Esophagus squamous epithelium (tissue), 5 donors: ENCODE measurements at regions not wholly inside any gene's neighbourhood (a gene's known extent, or its start where the extent isn't known, plus 50 kb on each side); places are given as distances from the start of the nearest gene placed in this dataset.

Experiments used
- DNase-seq: peaks from one replicate; lab custom pipeline; 2025; lab: John Stamatoyannopoulos, UW
- H3K27ac ChIP-seq, 4 donors: fragments of 200-600 bp; sonication (generic); one replicate each; pipeline ENCODE4 v1.5.1; 2016 to 2019; ENCODE audit warnings: mild to moderate bottlenecking in 1 of 4
- H3K27me3 ChIP-seq, 4 donors: fragments of 200-600 bp; sonication (generic); 1 replicate in 3 of 4; 2 replicates in 1 of 4; pipeline versions ENCODE4 v1.5.1 to v1.6.0; 2017 to 2021; ENCODE audit warnings: antibody characterized with exemption in 1 of 4
- H3K36me3 ChIP-seq, 3 donors: fragments of 200-600 bp; sonication (generic); one replicate each; pipeline ENCODE4 v1.5.1; 2016 to 2019
- H3K4me1 ChIP-seq, 3 donors: fragments of 200-600 bp; sonication (generic); one replicate each; pipeline ENCODE4 v1.5.1; 2017 to 2019
- H3K4me3 ChIP-seq, 4 donors: fragments of 200-600 bp; sonication (generic); 1 replicate in 3 of 4; 2 replicates in 1 of 4; pipeline ENCODE4 v1.5.1; 2016 to 2019; ENCODE audit warnings: mild to moderate bottlenecking in 2 of 4, moderate library complexity in 1 of 4
- H3K9me3 ChIP-seq, 3 donors: fragments of 200-600 bp; sonication (generic); one replicate each; pipeline ENCODE4 v1.5.1; 2016 to 2019
- POLR2A ChIP-seq, 4 donors: fragments of 450-650 bp; IDR thresholded peaks; one replicate each; pipeline ENCODE4 v1.6.1; 2017; ENCODE audit warnings: antibody characterized with exemption in 4 of 4, mild to moderate bottlenecking in 4 of 4, moderate library complexity in 3 of 4
- WGBS, 2 donors: methylation state at CpG; one replicate each; pipeline ENCODE4 v1.1.5; 2018; 5-methylcytosine and 5-hydroxymethylcytosine counted together
- intact Hi-C: fragments of 100-400 bp; cut with DNase I; formaldehyde crosslinking; loops from one replicate; pipeline ENCODE4 v1.15.0; 2022
- TF ChIP-seq, protein P1 (sequence below), 6 experiments: fragments of 450-650 bp in 4 of 6; fragments of 200-600 bp in 2 of 6; sonication (generic) in 2 of 6; IDR thresholded peaks; one replicate each; pipeline ENCODE4 v1.5.1; 2016 to 2019; ENCODE audit warnings: antibody characterized with exemption in 6 of 6, mild to moderate bottlenecking in 4 of 6, moderate library complexity in 4 of 6
- donor health status: DM: yes; HTN: yes; CAD: no.

DNA sequence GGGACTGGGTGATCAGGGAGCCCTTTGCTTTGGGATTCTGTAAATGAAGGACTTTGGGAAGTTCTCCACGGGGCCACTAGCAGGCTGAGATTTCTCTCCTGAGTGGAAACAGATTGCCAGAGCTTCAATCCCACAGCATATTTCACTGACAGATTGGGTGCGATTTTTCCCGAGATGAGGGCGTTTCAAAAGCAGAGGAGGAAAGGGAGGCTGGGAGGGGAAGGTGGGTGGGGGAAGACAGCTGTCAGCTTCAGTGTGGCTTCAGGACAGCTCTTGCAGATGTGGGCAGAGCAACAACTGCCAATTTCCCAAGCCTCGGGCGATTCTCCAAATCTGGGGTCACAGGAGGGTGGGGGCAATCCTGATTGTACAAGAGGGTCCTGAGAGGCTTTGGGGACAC, 258.5 kb upstream of the ADRA1B start:
- Histone ChIP-seq H3K27ac (no peak overlapping the region), H3K4me3 (no peak overlapping the region), H3K4me1 (no peaks in the 10 kb centered on the region), H3K27me3 (no peaks in the 10 kb centered on the region), H3K9me3 (no peaks in the 10 kb centered on the region), H3K36me3 (no peaks in the 10 kb centered on the region)
- intact Hi-C loops, result no loop called here
- TF ChIP-seq POLR2A (IDR thresholded peaks at IDR 0.05), result no peak
- TF ChIP-seq, protein P1, sequence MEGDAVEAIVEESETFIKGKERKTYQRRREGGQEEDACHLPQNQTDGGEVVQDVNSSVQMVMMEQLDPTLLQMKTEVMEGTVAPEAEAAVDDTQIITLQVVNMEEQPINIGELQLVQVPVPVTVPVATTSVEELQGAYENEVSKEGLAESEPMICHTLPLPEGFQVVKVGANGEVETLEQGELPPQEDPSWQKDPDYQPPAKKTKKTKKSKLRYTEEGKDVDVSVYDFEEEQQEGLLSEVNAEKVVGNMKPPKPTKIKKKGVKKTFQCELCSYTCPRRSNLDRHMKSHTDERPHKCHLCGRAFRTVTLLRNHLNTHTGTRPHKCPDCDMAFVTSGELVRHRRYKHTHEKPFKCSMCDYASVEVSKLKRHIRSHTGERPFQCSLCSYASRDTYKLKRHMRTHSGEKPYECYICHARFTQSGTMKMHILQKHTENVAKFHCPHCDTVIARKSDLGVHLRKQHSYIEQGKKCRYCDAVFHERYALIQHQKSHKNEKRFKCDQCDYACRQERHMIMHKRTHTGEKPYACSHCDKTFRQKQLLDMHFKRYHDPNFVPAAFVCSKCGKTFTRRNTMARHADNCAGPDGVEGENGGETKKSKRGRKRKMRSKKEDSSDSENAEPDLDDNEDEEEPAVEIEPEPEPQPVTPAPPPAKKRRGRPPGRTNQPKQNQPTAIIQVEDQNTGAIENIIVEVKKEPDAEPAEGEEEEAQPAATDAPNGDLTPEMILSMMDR (IDR thresholded peaks at IDR 0.05), result no peak
- DNase-seq, result no peak
- WGBS, 2 donors, result 77 to 89% methylated on average over 3 to 6 of the region's 6 CpGs

GRCh38 chr5:159658266-159658925, 257.9 kb upstream of the ADRA1B start:
- 84 to 87% methylated on average over 10 of the region's 10 CpGs for WGBS, 2 donors
- no peak overlapping the region for H3K27ac ChIP-seq

GRCh38 chr5:159660401-159660800, 255.9 kb upstream of the ADRA1B start:
- no peak overlapping the region for H3K27ac ChIP-seq
- no peaks in the 10 kb centered on the region for H3K27me3 ChIP-seq
- DNase-seq, result no peak
- no peak overlapping the region for H3K4me3 ChIP-seq
- TF ChIP-seq, protein P1 (IDR thresholded peaks at IDR 0.05), result no peak
- no peak for TF ChIP-seq POLR2A (IDR thresholded peaks at IDR 0.05)
- intact Hi-C loops, result no loop called here
- H3K4me1 ChIP-seq, result no peaks in the 10 kb centered on the region
- no peaks in the 10 kb centered on the region for H3K36me3 ChIP-seq
- no peaks in the 10 kb centered on the region for H3K9me3 ChIP-seq
- 61 to 71% methylated on average over 2 of the region's 2 CpGs for WGBS, 2 donors

More at GRCh38 chr5:159658266-159658925, 257.9 kb upstream of the ADRA1B start:
- H3K27me3 ChIP-seq, result no peaks in the 10 kb centered on the region
- H3K9me3 ChIP-seq, result no peaks in the 10 kb centered on the region
- intact Hi-C loops, result no loop called here
- DNase-seq, result no peak
- no peak overlapping the region for H3K4me3 ChIP-seq
- TF ChIP-seq POLR2A (IDR thresholded peaks at IDR 0.05), result no peak
- TF ChIP-seq, protein P1 (IDR thresholded peaks at IDR 0.05), result no peak
- no peaks in the 10 kb centered on the region for H3K36me3 ChIP-seq
- H3K4me1 ChIP-seq, result no peaks in the 10 kb centered on the region

DNA sequence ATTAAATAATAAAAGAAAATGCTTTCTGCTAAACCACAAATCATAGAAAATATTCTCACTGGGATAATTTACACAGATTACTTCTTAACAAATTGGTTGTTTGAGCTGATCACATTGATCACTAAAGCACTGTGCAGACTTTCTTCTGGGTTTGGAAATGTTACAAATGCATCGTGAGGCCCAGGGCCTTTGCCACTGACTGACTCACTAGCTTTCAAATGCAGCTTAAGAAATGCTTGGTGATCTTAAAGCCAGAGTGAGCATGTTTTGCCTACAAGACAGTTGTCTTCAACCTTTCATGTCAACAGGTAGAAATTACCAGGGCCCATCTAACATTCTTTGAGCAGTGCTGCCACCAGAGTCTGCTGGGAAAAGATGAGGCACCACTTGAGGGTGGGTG, 252.3 kb upstream of the ADRA1B start:
- H3K4me3 ChIP-seq, result no peak overlapping the region
- no peak overlapping the region for H3K27ac ChIP-seq
- no peaks in the 10 kb centered on the region for H3K36me3 ChIP-seq
- no peaks in the 10 kb centered on the region for H3K4me1 ChIP-seq
- no peaks in the 10 kb centered on the region for H3K9me3 ChIP-seq
- DNase-seq, result no peak
- 50% methylated on average over 1 of the region's 1 CpG for WGBS, 2 donors
- intact Hi-C loops, result no loop called here
- no peaks in the 10 kb centered on the region for H3K27me3 ChIP-seq
- TF ChIP-seq, protein P1 (IDR thresholded peaks at IDR 0.05), result no peak
- no peak for TF ChIP-seq POLR2A (IDR thresholded peaks at IDR 0.05)

DNA sequence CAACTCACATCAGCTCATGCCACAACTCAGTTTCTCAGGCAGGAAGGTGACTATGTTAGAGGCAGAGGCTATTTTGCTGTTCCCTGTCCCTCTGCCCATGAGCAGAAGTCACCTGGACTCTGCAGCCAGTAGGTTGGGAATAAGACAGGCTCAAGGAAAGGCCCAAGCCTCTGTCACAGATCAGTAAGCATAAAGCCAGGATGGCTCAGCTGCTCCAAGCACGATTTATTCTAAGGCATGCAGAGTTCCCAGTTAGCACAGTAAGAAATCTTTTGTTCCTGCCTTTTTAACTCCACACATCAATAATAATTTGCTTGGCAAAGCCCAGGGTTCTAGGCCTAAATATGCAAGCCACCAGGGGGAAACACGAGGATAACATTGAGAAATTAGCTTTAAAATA, 249.0 kb upstream of the ADRA1B start:
- no peak overlapping the region for H3K27ac ChIP-seq
- TF ChIP-seq POLR2A (IDR thresholded peaks at IDR 0.05), result no peak
- TF ChIP-seq, protein P1 (IDR thresholded peaks at IDR 0.05), result no peak
- no peaks in the 10 kb centered on the region for H3K4me1 ChIP-seq
- 40 to 43% methylated on average over 2 of the region's 2 CpGs for WGBS, 2 donors
- no peaks in the 10 kb centered on the region for H3K36me3 ChIP-seq
- no peak overlapping the region for H3K4me3 ChIP-seq
- no peak for DNase-seq
- no peaks in the 10 kb centered on the region for H3K27me3 ChIP-seq
- intact Hi-C loops, result no loop called here
- H3K9me3 ChIP-seq, result peaks cover 0 to 5% (median 0%) of the 10 kb centered on the region in 3 donors
